ENCODE measurements at regions not wholly inside any gene's neighbourhood (a gene's known extent, or its start where the extent isn't known, plus 50 kb on each side); places are given as distances from the start of the nearest gene placed in this dataset.

GRCh38 chrX:42437211-42437610 lies 340.8 kb downstream of the PPP1R2C start:
- DNase-seq (ENCODE audit: low spot score), result no peak

GRCh38 chrX:42434458-42435166 lies 343.4 kb downstream of the PPP1R2C start:
- no peak for DNase-seq (ENCODE audit: low spot score)

GRCh38 chrX:42432552-42432951 lies 345.4 kb downstream of the PPP1R2C start:
- DNase-seq (ENCODE audit: low spot score), result peak; percentile 3

- DNase-seq (ENCODE audit: low spot score), result no peak
Observed at GRCh38 chrX:42422961-42423360, 355.0 kb downstream of the PPP1R2C start.

DNA sequence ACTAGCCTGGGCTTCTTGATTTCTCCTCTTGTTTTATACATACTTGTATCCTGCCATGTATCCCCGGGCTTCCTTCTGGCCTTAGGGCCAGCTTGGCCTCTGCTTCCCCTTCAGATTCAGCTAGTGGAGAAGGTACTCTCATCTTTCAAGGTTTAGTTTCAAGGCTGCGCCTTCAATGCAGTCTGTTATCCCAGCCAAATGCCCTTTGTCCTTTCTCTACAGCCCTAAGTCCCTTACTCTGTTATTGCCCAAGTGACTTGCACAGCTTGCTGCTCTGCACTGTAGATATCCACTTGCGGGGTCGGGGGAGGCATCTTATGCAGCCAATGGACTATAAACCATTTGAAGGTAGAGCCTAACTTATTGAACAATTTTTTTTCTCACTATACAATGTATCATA lies 357.5 kb downstream of the PPP1R2C start:
- DNase-seq (ENCODE audit: low spot score), result no peak

GRCh38 chrX:42415636-42416035 lies 362.3 kb downstream of the PPP1R2C start:
- no peak for DNase-seq (ENCODE audit: low spot score)

GRCh38 chrX:42414057-42414456 lies 363.9 kb downstream of the PPP1R2C start:
- no peak for DNase-seq (ENCODE audit: low spot score)

DNA sequence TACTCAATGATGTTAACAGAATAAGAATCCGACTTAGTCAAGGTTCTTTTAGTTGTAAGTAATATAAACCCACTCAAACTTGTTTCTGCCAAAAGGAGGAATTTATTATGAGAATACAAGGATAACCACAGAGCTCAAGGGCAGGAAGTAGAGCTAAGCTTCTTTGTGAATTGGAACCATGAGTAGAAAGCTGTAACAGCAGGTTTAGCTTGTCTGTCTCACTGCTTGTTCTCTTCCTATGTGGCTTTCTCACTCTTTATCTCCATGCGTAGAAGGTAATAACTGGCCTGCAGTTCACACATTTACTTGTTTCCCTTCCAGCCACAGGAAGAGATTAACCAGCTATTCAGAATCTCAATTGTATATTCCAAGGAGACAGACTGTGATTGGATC lies 378.3 kb downstream of the PPP1R2C start:
- DNase-seq (ENCODE audit: low spot score), result no peak

DNA sequence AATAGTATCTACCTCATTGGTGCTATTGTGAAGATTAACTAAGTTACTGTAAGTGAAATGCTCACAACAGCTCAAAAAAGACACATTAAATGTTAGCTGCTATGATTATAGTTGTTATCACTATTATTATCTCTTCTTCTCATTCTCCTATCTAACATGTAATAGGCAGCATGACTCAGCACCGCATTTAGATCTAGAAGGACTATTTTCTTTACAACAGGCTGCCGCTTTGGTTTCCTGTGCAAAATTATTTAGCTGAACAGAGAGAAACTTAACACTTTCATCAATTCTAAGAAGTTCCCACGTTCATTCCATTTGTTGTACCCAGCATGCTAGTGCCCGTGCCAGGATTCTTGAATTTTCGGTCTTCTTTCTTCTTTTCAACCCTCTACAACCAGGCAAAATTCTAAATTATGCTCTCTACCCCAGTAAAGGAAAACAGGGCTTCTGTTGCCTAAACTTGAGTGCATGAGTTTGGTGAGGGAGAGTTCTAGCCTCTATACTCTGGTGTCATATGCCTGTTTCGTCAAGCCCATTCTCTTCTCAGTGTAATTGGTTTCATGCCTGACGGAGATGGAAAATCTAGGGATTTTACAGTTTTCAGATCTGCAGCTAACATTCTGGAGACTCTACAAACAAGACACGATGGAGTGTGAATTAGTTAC lies 378.9 kb downstream of the PPP1R2C start:
- no peak for DNase-seq (ENCODE audit: low spot score)

GRCh38 chrX:42396136-42396535 lies 381.8 kb downstream of the PPP1R2C start:
- no peak for DNase-seq (ENCODE audit: low spot score)

DNA sequence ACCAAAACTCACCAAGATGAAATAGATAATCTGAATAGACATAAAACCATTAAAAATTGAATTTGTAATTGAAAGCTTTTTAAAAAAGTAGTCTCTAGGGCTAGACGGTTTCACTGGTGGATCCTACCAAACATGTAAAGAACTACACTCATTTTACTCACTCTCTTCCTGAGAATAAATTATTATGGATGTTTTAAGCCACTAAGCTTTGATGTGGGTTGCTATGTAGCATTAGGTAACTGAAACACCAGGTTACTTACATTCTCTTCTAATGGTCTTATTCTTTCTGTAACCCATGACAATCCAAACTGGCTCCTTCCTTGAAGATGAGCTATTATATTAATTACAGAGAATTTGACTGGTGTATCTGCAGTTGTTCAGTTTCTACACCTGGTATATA lies 385.1 kb downstream of the PPP1R2C start:
- DNase-seq (ENCODE audit: low spot score), result peak; percentile 59

DNA sequence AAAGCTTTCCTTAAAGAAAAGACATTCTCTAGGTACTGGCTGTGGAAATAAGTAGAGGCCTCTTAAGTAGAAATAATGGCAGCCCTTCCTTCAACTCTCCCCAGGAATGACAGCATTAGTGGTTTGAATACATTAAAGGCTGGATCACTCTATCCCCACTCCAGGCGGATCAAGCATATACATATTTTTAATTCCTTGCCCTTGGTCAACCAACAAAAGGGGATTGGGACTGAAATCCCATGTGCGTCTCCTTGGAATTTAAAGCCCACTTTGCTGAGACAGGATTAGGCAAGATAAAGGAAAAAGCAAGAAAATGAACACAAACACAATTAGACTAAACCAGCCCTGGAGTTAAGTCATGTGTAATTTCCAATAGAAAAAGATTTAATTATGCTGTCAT lies 391.3 kb downstream of the PPP1R2C start:
- no peak for DNase-seq (ENCODE audit: low spot score)

DNA sequence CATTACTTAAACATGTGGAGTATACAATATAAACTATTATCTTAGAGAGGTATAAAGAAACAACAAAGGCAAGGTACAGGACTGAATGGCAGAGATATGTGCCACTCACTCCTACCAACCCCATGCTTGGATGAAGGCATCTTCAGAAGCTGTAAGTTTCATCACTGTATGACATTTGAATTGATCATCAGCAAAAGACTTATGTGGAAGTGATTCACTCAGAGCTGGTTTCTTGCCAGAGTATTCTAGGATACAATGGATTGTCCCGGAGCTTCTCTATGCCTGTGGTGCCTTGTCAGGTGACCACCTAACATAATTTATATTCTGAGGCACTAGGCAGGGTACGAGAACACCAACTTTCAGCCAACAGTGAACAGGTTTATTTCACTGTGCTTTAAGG lies 392.2 kb downstream of the PPP1R2C start:
- no peak for DNase-seq (ENCODE audit: low spot score)

DNA sequence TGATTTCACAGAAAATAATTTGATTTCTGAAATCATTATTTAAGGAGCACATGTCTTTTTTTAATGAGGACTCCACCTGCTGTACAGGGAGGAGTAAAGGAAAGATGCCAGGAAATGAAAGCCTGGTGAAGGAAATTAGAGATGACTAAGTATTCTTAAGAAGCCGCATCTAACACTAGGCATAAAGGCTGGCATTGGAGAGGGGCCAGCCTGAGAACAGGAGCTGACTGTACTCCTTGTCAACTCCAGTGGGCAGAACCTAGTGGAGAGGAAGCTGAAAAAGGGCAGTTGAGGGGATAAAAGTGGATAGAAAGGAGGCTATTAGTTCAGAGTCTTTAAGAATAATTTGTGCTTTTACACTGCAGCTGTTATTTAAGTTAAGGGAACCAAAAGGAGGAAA lies 393.0 kb downstream of the PPP1R2C start:
- no peak for DNase-seq (ENCODE audit: low spot score)

DNA sequence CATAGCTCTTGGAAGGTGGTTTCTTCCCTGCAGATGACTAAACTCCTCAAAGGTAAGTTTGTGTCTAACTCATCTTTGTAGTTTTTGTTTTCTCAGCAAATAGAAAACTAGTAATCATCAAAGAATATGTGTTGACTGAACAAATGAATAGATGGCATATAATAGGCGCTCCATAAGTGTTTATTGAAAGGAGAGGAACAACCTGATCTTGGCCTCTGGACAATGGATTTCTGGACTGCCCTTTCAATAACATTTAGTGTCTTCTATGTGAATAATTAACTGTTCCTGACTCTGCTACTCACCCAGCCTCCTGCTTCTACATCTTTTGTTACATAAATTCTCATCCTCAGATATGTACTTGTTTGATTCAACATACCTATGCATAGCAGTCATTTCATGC lies 399.1 kb downstream of the PPP1R2C start:
- no peak for DNase-seq (ENCODE audit: low spot score)

DNA sequence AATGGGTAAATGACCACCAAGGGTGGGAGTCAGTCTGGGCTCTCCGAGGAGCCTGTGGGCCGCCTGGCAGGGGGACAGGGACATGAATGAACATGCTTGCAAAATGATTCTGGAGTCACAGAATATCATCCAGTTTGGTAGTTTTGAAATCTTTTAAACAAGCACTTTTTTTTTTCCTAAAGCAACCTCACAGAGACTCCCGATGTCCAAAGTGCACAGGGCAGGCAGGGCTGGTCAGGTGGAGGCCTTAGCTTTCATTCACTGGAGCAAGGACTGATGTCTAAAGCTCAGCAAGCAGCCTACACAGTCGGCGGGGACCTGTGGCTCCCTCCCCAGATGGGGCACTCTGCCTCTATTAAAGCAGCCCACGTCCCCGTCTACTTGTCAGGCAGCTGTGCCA lies 402.9 kb downstream of the PPP1R2C start:
- DNase-seq (ENCODE audit: low spot score), result no peak

DNA sequence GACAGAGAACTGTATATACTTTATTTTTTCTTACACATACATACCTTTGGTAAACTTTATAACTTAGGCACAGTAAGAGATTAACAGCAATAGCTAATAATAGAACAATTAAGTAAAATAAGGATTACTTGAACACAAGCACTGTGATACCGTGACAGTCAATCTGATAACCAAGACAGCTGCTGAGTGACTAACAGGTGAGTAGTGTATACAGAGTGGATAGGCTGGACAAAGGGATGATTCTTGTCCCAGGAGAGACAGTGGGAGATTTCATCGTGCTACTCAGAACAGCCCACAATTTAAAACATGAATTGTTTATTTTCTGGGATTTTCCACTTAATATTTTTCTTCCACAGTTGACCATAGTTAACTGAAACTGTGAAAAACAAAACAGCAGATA lies 411.8 kb downstream of the PPP1R2C start:
- no peak for DNase-seq (ENCODE audit: low spot score)

- no peak for DNase-seq (ENCODE audit: low spot score)
Observed at GRCh38 chrX:42362219-42362618, 415.7 kb downstream of the PPP1R2C start.

- peak; percentile 44 for DNase-seq (ENCODE audit: low spot score)
Observed at GRCh38 chrX:42342981-42343380, 419.6 kb upstream of the CASK start.

Data from SW480 (cell line).